ENCODE measurements at regions not wholly inside any gene's neighbourhood (a gene's known extent, or its start where the extent isn't known, plus 50 kb on each side); places are given as distances from the start of the nearest gene placed in this dataset.

- Histone ChIP-seq H3K9me3 (replicated peaks; ENCODE audit: control insufficient read depth, low read depth, low read length) (no peaks in the 10 kb centered on the region), H3K4me3 (ENCODE audit: low read length) (no peak overlapping the region), H3K4me1 (ENCODE audit: control insufficient read depth, insufficient read depth, low read length) (no peaks in the 10 kb centered on the region), H3K36me3 (ENCODE audit: control insufficient read depth, insufficient read depth, low read length) (no peaks in the 10 kb centered on the region), H3K27ac (ENCODE audit: low read length) (no peak overlapping the region), H3K27me3 (ENCODE audit: control insufficient read depth, insufficient read depth, low read length) (no peaks in the 10 kb centered on the region)
- 0% methylated on average over 1 of the region's 3 CpGs for WGBS (ENCODE audit: insufficient coverage)
- no peak for DNase-seq
These were observed 110.7 kb upstream of the FST start for GRCh38 chr5:53369681-53370080.

DNA sequence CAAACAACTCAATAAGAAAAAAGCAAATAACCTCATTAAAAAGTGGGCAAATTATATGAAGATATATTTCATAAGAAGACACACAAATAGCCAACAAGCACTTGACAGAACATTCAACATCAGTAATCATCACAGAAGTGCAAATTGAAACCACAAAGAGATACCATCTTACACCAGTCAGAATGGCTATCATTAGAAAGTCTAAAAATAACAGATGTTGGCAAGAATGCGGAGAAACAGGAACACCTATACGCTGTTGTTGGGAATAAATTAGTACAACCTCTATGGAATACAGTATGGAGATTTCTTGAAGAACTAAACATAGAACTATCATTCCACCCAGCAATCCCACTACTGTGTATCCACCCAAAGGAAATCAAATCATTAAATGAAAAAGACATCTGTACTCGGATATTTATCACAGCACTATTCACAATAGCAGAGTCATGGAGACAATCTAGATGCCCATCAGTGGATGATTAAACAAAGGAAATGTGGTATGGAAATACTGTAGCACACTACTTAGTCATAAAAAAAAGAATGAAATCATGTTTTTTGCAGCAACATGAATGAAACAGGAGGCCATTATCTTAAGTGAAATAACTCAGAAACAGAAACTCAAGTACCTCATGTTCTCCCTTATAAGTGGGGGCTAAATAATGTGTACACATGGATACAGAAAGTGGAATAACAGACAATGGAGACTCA, 106.8 kb upstream of the FST start:
- no peak overlapping the region for H3K4me3 ChIP-seq (ENCODE audit: low read length)
- WGBS (ENCODE audit: insufficient coverage) = no CpG with 5 or more reads among the region's 3 CpGs
- no peaks in the 10 kb centered on the region for H3K36me3 ChIP-seq (ENCODE audit: control insufficient read depth, insufficient read depth, low read length)
- no peaks in the 10 kb centered on the region for H3K4me1 ChIP-seq (ENCODE audit: control insufficient read depth, insufficient read depth, low read length)
- H3K27ac ChIP-seq (ENCODE audit: low read length) = no peak overlapping the region
- H3K27me3 ChIP-seq (ENCODE audit: control insufficient read depth, insufficient read depth, low read length) = no peaks in the 10 kb centered on the region
- H3K9me3 ChIP-seq (replicated peaks; ENCODE audit: control insufficient read depth, low read depth, low read length) = no peaks in the 10 kb centered on the region
- no peak for DNase-seq

GRCh38 chr5:53376853-53377252, 103.6 kb upstream of the FST start:
- H3K4me3 ChIP-seq (ENCODE audit: low read length) = no peak overlapping the region
- no peak for DNase-seq
- no peaks in the 10 kb centered on the region for H3K27me3 ChIP-seq (ENCODE audit: control insufficient read depth, insufficient read depth, low read length)
- no peaks in the 10 kb centered on the region for H3K4me1 ChIP-seq (ENCODE audit: control insufficient read depth, insufficient read depth, low read length)
- no peak overlapping the region for H3K27ac ChIP-seq (ENCODE audit: low read length)
- H3K36me3 ChIP-seq (ENCODE audit: control insufficient read depth, insufficient read depth, low read length) = no peaks in the 10 kb centered on the region
- no CpG with 5 or more reads among the region's 2 CpGs for WGBS (ENCODE audit: insufficient coverage)
- no peaks in the 10 kb centered on the region for H3K9me3 ChIP-seq (replicated peaks; ENCODE audit: control insufficient read depth, low read depth, low read length)

DNA sequence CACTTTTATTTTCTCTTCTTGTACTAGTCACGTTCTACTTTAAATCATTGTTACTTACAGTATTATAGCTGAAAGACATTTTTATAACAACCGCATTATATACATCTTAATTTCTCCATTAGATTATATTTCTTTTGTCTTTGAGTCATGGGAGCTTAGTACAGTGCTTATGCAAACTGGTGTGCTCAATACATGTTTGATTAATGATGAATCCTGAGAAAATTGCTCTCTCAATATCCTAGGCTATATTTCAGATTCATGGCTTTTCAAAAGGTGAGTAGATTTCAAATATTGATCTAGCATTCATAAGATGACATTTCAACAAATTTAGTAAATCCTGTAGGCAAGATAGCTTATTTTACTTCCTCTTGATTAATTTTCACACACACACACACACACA, 102.2 kb upstream of the FST start:
- Histone ChIP-seq H3K4me3 (ENCODE audit: low read length) (no peak overlapping the region), H3K9me3 (replicated peaks; ENCODE audit: control insufficient read depth, low read depth, low read length) (no peaks in the 10 kb centered on the region), H3K27ac (ENCODE audit: low read length) (no peak overlapping the region), H3K4me1 (ENCODE audit: control insufficient read depth, insufficient read depth, low read length) (no peaks in the 10 kb centered on the region), H3K36me3 (ENCODE audit: control insufficient read depth, insufficient read depth, low read length) (no peaks in the 10 kb centered on the region), H3K27me3 (ENCODE audit: control insufficient read depth, insufficient read depth, low read length) (no peaks in the 10 kb centered on the region)
- WGBS (ENCODE audit: insufficient coverage) = no CpG with 5 or more reads among the region's 2 CpGs
- DNase-seq = no peak

DNA sequence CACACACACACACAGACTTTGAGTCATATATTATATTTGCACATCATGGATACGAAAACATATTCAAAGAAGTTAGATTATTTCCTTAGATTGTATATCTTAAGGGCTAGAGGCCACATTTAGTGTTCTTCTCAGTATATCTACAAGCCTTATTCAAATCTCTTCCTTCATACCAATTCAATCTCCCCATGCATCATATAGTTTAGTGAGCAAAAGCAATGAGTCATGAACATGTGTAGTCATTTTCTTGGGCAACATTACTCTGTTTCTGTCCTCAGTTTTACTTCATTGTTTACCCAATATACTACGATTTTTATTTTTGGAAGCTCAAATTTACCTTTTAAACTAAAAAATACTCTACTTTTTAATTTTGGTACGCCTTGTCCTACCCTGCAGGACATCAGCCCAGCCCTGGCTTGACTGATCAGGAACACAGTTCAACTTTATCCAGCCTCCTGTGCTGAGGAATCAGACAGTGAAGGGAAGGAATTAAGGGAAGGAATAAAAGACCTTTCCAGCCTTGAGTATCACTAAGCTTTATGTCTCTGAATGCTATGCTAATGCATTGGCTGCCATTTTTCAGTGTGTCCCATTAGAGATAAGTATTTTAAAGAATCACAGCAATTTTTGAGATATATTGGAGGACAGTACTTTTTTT, 101.7 kb upstream of the FST start:
- Histone ChIP-seq H3K9me3 (replicated peaks; ENCODE audit: control insufficient read depth, low read depth, low read length) (no peaks in the 10 kb centered on the region), H3K36me3 (ENCODE audit: control insufficient read depth, insufficient read depth, low read length) (no peaks in the 10 kb centered on the region), H3K27me3 (ENCODE audit: control insufficient read depth, insufficient read depth, low read length) (no peaks in the 10 kb centered on the region), H3K4me3 (ENCODE audit: low read length) (no peak overlapping the region), H3K4me1 (ENCODE audit: control insufficient read depth, insufficient read depth, low read length) (no peaks in the 10 kb centered on the region), H3K27ac (ENCODE audit: low read length) (no peak overlapping the region)
- 67% methylated on average over 1 of the region's 3 CpGs for WGBS (ENCODE audit: insufficient coverage)
- no peak for DNase-seq

- Histone ChIP-seq H3K27ac (ENCODE audit: low read length) (no peak overlapping the region), H3K9me3 (replicated peaks; ENCODE audit: control insufficient read depth, low read depth, low read length) (no peaks in the 10 kb centered on the region), H3K4me1 (ENCODE audit: control insufficient read depth, insufficient read depth, low read length) (no peaks in the 10 kb centered on the region), H3K36me3 (ENCODE audit: control insufficient read depth, insufficient read depth, low read length) (no peaks in the 10 kb centered on the region), H3K27me3 (ENCODE audit: control insufficient read depth, insufficient read depth, low read length) (no peaks in the 10 kb centered on the region), H3K4me3 (ENCODE audit: low read length) (no peak overlapping the region)
- no peak for DNase-seq
- WGBS (ENCODE audit: insufficient coverage) = no CpG with 5 or more reads among the region's 3 CpGs
These were observed 94.1 kb upstream of the FST start for GRCh38 chr5:53386341-53386740.

GRCh38 chr5:53389093-53389492, 91.3 kb upstream of the FST start:
- no peak overlapping the region for H3K27ac ChIP-seq (ENCODE audit: low read length)
- no peak for DNase-seq
- no peaks in the 10 kb centered on the region for H3K27me3 ChIP-seq (ENCODE audit: control insufficient read depth, insufficient read depth, low read length)
- H3K9me3 ChIP-seq (replicated peaks; ENCODE audit: control insufficient read depth, low read depth, low read length) = no peaks in the 10 kb centered on the region
- H3K4me3 ChIP-seq (ENCODE audit: low read length) = no peak overlapping the region
- H3K36me3 ChIP-seq (ENCODE audit: control insufficient read depth, insufficient read depth, low read length) = no peaks in the 10 kb centered on the region
- no peaks in the 10 kb centered on the region for H3K4me1 ChIP-seq (ENCODE audit: control insufficient read depth, insufficient read depth, low read length)

DNA sequence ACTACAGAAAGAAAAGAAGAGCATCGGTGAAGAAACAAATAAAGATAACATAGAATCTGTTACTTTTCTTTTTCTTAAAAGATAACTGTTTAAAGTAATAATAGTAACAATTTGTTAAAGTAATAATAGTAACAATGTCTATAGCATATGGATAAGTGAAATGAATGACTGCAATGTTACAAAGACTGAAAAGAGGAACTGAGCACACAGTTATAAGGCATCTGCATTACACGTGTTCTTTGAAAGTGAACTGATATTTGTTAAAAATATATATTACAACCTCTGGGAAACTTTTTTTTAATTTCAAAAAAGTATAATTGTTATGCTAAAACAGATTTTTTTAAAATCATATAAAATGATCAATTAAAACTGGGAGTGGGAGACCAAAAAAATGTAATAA, 88.4 kb upstream of the FST start:
- no peaks in the 10 kb centered on the region for H3K9me3 ChIP-seq (replicated peaks; ENCODE audit: control insufficient read depth, low read depth, low read length)

GRCh38 chr5:53394808-53395207, 85.6 kb upstream of the FST start:
- H3K9me3 ChIP-seq (replicated peaks; ENCODE audit: control insufficient read depth, low read depth, low read length) = no peaks in the 10 kb centered on the region
- no peak overlapping the region for H3K4me3 ChIP-seq (ENCODE audit: low read length)
- no peak for DNase-seq
- H3K36me3 ChIP-seq (ENCODE audit: control insufficient read depth, insufficient read depth, low read length) = no peaks in the 10 kb centered on the region
- H3K27me3 ChIP-seq (ENCODE audit: control insufficient read depth, insufficient read depth, low read length) = no peaks in the 10 kb centered on the region
- H3K27ac ChIP-seq (ENCODE audit: low read length) = no peak overlapping the region
- H3K4me1 ChIP-seq (ENCODE audit: control insufficient read depth, insufficient read depth, low read length) = no peaks in the 10 kb centered on the region

More for the DNA sequence above, 88.4 kb upstream of the FST start:
- no peaks in the 10 kb centered on the region for H3K4me1 ChIP-seq (ENCODE audit: control insufficient read depth, insufficient read depth, low read length)
- H3K27ac ChIP-seq (ENCODE audit: low read length) = no peak overlapping the region
- DNase-seq = no peak
- H3K27me3 ChIP-seq (ENCODE audit: control insufficient read depth, insufficient read depth, low read length) = no peaks in the 10 kb centered on the region
- H3K36me3 ChIP-seq (ENCODE audit: control insufficient read depth, insufficient read depth, low read length) = no peaks in the 10 kb centered on the region
- WGBS (ENCODE audit: insufficient coverage) = no CpG with 5 or more reads among the region's 2 CpGs
- no peak overlapping the region for H3K4me3 ChIP-seq (ENCODE audit: low read length)

DNA sequence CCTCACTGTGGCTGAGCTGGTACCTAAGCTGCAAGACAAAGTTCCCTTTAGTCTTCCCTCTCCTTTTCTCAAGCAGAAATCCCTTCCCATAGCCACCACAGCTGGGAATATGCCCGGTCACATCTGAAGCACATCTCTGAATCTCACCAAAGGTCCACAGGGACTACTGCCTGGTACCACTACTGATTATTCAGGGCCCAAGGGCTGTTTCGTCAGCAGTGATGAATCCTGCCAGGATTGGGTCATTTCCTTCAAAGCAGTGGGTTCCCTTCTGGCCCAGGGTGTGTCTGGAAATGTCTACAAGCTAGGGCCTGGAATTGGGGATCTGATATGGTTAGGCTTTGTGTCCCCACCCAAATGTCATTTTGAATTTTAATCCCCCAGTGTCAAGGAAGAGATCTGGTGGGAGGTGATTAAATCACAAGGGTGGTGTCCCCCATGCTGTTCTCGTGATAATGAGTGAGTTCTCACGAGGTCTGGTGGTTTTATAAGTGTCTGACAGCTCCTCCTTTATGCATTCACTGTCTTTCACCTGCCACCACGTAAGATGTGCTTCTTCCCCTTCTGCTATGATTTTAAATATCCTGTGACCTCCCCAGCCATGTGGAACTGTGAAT, 83.2 kb upstream of the FST start:
- DNase-seq = no peak
- 86% methylated on average over 1 of the region's 5 CpGs for WGBS (ENCODE audit: insufficient coverage)

More for the DNA sequence above, 83.2 kb upstream of the FST start:
- Histone ChIP-seq H3K27ac (ENCODE audit: low read length) (no peak overlapping the region), H3K4me3 (ENCODE audit: low read length) (no peak overlapping the region), H3K36me3 (ENCODE audit: control insufficient read depth, insufficient read depth, low read length) (no peaks in the 10 kb centered on the region), H3K4me1 (ENCODE audit: control insufficient read depth, insufficient read depth, low read length) (no peaks in the 10 kb centered on the region), H3K9me3 (replicated peaks; ENCODE audit: control insufficient read depth, low read depth, low read length) (no peaks in the 10 kb centered on the region), H3K27me3 (ENCODE audit: control insufficient read depth, insufficient read depth, low read length) (no peaks in the 10 kb centered on the region)
